Endothelial cell of umbilical vein (primary cell): ENCODE measurements at regions not wholly inside any gene's neighbourhood (a gene's known extent, or its start where the extent isn't known, plus 50 kb on each side); places are given as distances from the start of the nearest gene placed in this dataset.

ENCODE experiments used
- BruUV-seq: library from RNA; stranded (reverse); fragments of 400-500 nt; replicated peaks from 2 replicates; lab custom pipeline; 2021; lab: Mats Ljungman, UMichigan
- CTCF ChIA-PET: fragments of 300-600, 350-600 bp; sonication (Branson Sonifier 250); formaldehyde crosslinking; loops from one replicate; lab custom pipeline; 2021; ENCODE audit warnings: antibody characterized with exemption, inconsistent platforms; lab: Charles Lee
- POLR2A ChIA-PET: fragments of 300-600, 350-600 bp; sonication (Branson Sonifier 250); formaldehyde crosslinking; loops from one replicate; lab custom pipeline; 2021; ENCODE audit warnings: antibody characterized with exemption, inconsistent platforms; lab: Charles Lee
- DNase-seq: peaks from one replicate; pipeline ENCODE4 v3.0.0-alpha.2; 2011; ENCODE audit warnings: low read depth, low spot score
- FAIRE-seq: peaks from 2 replicates; lab custom pipeline; 2011; peaks lifted over from hg19 to GRCh38; lab: Jason Lieb, UNC
- H2AFZ ChIP-seq: 2 replicates; pipeline ENCODE4 v1.6.0; 2012; ENCODE audit warnings: low read depth, low read length, control low read depth, inconsistent platforms
- H3K27ac ChIP-seq: 2 replicates; pipeline ENCODE4 v1.5.1; 2011; ENCODE audit warnings: low read depth, mild to moderate bottlenecking, control low read depth, low read length, moderate library complexity; ENCODE audit not compliant: insufficient read depth
- H3K27me3 ChIP-seq, 2 experiments: 2 replicates each; pipeline versions ENCODE4 v1.6.0 to v1.6.1; 2011; ENCODE audit warnings: low read length in 2 of 2, mixed read lengths in 1 of 2; ENCODE audit not compliant: control insufficient read depth in 2 of 2, insufficient read depth in 2 of 2
- H3K36me3 ChIP-seq, 2 experiments: 2 replicates in 1 of 2; 3 replicates in 1 of 2; pipeline ENCODE4 v1.5.1; 2011; ENCODE audit warnings: low read length in 2 of 2, mild to moderate bottlenecking in 1 of 2, moderate library complexity in 1 of 2; ENCODE audit not compliant: control insufficient read depth in 2 of 2, insufficient read depth in 2 of 2; ENCODE audit errors: extremely low read depth in 1 of 2
- H3K4me1 ChIP-seq: 3 replicates; pipeline ENCODE4 v1.5.1; 2011; ENCODE audit warnings: mild to moderate bottlenecking, low read length; ENCODE audit not compliant: control insufficient read depth, insufficient read depth; ENCODE audit errors: extremely low read depth
- H3K4me2 ChIP-seq: 2 replicates; pipeline ENCODE4 v1.6.1; 2011; ENCODE audit warnings: low read length, control low read depth, mixed read lengths; ENCODE audit not compliant: insufficient read depth
- H3K4me3 ChIP-seq, 3 experiments: fragments of 200-600 bp in 1 of 3; sonication (generic), shearing (Covaris generic) in 1 of 3; replicated peaks in 1 of 3; 2 replicates each; pipeline ENCODE4 v1.5.1; 2011 to 2016; ENCODE audit warnings: control low read depth in 3 of 3, low read length in 3 of 3, mild to moderate bottlenecking in 2 of 3, inconsistent platforms in 1 of 3, low read depth in 1 of 3, moderate library complexity in 1 of 3; ENCODE audit not compliant: insufficient read depth in 1 of 3
- H3K79me2 ChIP-seq: 2 replicates; pipeline ENCODE4 v1.6.0; 2012; ENCODE audit warnings: low read length, inconsistent platforms; ENCODE audit not compliant: control insufficient read depth, insufficient read depth
- H3K9ac ChIP-seq: replicated peaks from 2 replicates; pipeline ENCODE3; 2011; ENCODE audit warnings: low read length, control low read depth; ENCODE audit not compliant: insufficient read depth; ENCODE audit errors: extremely low read depth
- H3K9me1 ChIP-seq: replicated peaks from 3 replicates; pipeline ENCODE4 v1.6.0; 2011; ENCODE audit warnings: mild to moderate bottlenecking, low read length; ENCODE audit not compliant: control insufficient read depth, insufficient read depth; ENCODE audit errors: extremely low read depth
- H3K9me3 ChIP-seq: replicated peaks from 2 replicates; pipeline ENCODE4 v1.5.1; 2012; ENCODE audit warnings: low read length, inconsistent platforms; ENCODE audit not compliant: control insufficient read depth, insufficient read depth
- H4K20me1 ChIP-seq: replicated peaks from 2 replicates; pipeline ENCODE3; 2011; ENCODE audit warnings: mild to moderate bottlenecking, low read length; ENCODE audit not compliant: control insufficient read depth, insufficient read depth; ENCODE audit errors: extremely low read depth
- CTCF ChIP-seq, 2 donors: IDR thresholded peaks; 1 replicate in 1 of 2; 2 replicates in 1 of 2; pipeline ENCODE4 v1.5.1; 2011; ENCODE audit warnings: low read length in 2 of 2, mild to moderate bottlenecking in 2 of 2, moderate library complexity in 2 of 2, control low read depth in 1 of 2, inconsistent platforms in 1 of 2, low read depth in 1 of 2; ENCODE audit not compliant: insufficient read depth in 1 of 2; ENCODE audit errors: extremely low read depth in 1 of 2
- EZH2 ChIP-seq: IDR thresholded peaks from 2 replicates; pipeline ENCODE4 v1.6.1; 2012; ENCODE audit warnings: borderline replicate concordance, low read depth, mild to moderate bottlenecking, moderate library complexity, low read length, inconsistent platforms; ENCODE audit not compliant: severe bottlenecking
- FOS ChIP-seq: IDR thresholded peaks from 2 replicates; pipeline ENCODE4 v1.6.1; 2011; ENCODE audit warnings: mild to moderate bottlenecking, low read length, moderate library complexity, borderline replicate concordance; ENCODE audit not compliant: insufficient read depth
- GATA2 ChIP-seq: IDR thresholded peaks from 2 replicates; pipeline ENCODE4 v1.7.0; 2011; ENCODE audit warnings: low read depth, mild to moderate bottlenecking, moderate library complexity, mixed read lengths, low read length; ENCODE audit not compliant: insufficient read length, insufficient read depth
- JUN ChIP-seq: IDR thresholded peaks from 2 replicates; pipeline ENCODE4 v1.6.1; 2011; ENCODE audit warnings: borderline replicate concordance, low read depth; ENCODE audit not compliant: insufficient read length, insufficient read depth
- MAX ChIP-seq: IDR thresholded peaks from 2 replicates; pipeline ENCODE4 v1.6.1; 2011; ENCODE audit not compliant: insufficient read depth, insufficient read length
- MYC ChIP-seq: IDR thresholded peaks from one replicate; pipeline ENCODE4 v1.6.1; 2011; ENCODE audit warnings: mild to moderate bottlenecking, low read depth, low read length
- POLR2A ChIP-seq: IDR thresholded peaks from 2 replicates; pipeline ENCODE4 v1.6.1; 2012; ENCODE audit warnings: low read depth, mild to moderate bottlenecking, control low read depth, low read length
- POLR2AphosphoS5 ChIP-seq: IDR thresholded peaks from 2 replicates; pipeline ENCODE4 v1.6.1; 2012; ENCODE audit warnings: low read depth, mild to moderate bottlenecking, control low read depth, low read length, moderate library complexity; ENCODE audit not compliant: insufficient read depth
- dilution Hi-C: fragments of 300-500 bp; cut with MboI; formaldehyde crosslinking; loops from one replicate; pipeline ENCODE4 v1.15.0; 2019; ENCODE audit warnings: low sequenced_read_pairs; ENCODE audit not compliant: extremely low pct_ligation_motif_present
- intact Hi-C: fragments of 100-400 bp; cut with micrococcal nuclease; formaldehyde crosslinking; loops from one replicate; pipeline ENCODE4 v1.10.0; 2022

- no peak for FAIRE-seq
- H3K36me3 ChIP-seq = no peaks in the 10 kb centered on the region
- no peaks in the 10 kb centered on the region for H3K27me3 ChIP-seq
- no peaks in the 10 kb centered on the region for H3K79me2 ChIP-seq
- H3K27ac ChIP-seq = no peak overlapping the region
- H3K4me2 ChIP-seq = no peak overlapping the region
- H3K9me1 ChIP-seq = no peaks in the 10 kb centered on the region
- dilution Hi-C loops = no loop called here
- no peak overlapping the region for H3K9ac ChIP-seq
- CTCF ChIA-PET = no interaction called here
- H3K4me3 ChIP-seq = no peak overlapping the region
- no peak for DNase-seq
- POLR2A ChIA-PET = no interaction called here
- H2AFZ ChIP-seq = no peak overlapping the region
- H3K9me3 ChIP-seq = no peaks in the 10 kb centered on the region
- no peaks in the 10 kb centered on the region for H4K20me1 ChIP-seq
- TF ChIP-seq POLR2A = no peak
- no peak for TF ChIP-seq MAX
- no peak for TF ChIP-seq FOS
- no peak for TF ChIP-seq GATA2
- no peak for TF ChIP-seq EZH2
- TF ChIP-seq CTCF (IDR thresholded peaks at IDR 0.05; ENCODE audit: extremely low read depth in 1 of 2, insufficient read depth in 1 of 2, low read depth in 1 of 2, low read length in 2 of 2) = no peak
- no peak for TF ChIP-seq MYC
- TF ChIP-seq JUN = no peak
- TF ChIP-seq POLR2AphosphoS5 = no peak
- no peaks in the 10 kb centered on the region for H3K4me1 ChIP-seq
- intact Hi-C loops = no loop called here
- no TSS peak for BruUV-seq
Observed at GRCh38 chr1:102431253-102431652, 434.5 kb upstream of the OLFM3 start.
